ENCODE measurements at regions not wholly inside any gene's neighbourhood (a gene's known extent, or its start where the extent isn't known, plus 50 kb on each side); places are given as distances from the start of the nearest gene placed in this dataset.

- no peak for DNase-seq
- intact Hi-C loops (cut with DNase I): loop anchor here (10.0 kb wide), 1 partner anchor 177 kb away; no protein-coding TSS in a partner anchor
These were observed 166.9 kb upstream of the NCK2 start for GRCh38 chr2:105577762-105578161.

- intact Hi-C loops (cut with DNase I): loop anchor here (10.0 kb wide), 1 partner anchor 178 kb away; no protein-coding TSS in a partner anchor
- DNase-seq: peak in 1 of 42 donors; percentile 18
These were observed 168.1 kb upstream of the NCK2 start for GRCh38 chr2:105576440-105577241.

DNA sequence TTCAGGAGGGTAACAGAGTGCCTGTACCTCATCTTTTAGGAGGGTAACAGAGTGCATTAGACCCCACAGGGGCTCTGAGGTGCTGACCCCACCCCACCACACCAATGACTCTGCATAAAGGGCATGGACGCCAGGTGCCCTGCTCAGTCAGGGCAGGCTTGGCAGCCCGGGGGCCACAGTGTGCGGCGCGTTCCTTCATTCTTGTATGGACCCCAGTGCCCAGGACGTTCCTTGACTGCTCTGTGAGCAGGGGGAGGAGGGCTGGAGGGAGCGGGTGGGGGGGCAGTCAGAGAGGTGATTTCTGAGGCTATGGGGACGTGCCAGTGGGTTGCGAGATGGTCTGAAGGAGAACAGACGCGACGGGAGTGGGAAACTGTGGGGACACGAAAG, 168.7 kb upstream of the NCK2 start:
- no peak for DNase-seq
- intact Hi-C loops (cut with DNase I): loop anchor here (10.0 kb wide), 1 partner anchor 179 kb away; no protein-coding TSS in a partner anchor

- intact Hi-C loops (cut with DNase I): loop anchor here (10.0 kb wide), 1 partner anchor 179 kb away; no protein-coding TSS in a partner anchor
- DNase-seq: no peak
These were observed 169.2 kb upstream of the NCK2 start for GRCh38 chr2:105575499-105576025.

DNA sequence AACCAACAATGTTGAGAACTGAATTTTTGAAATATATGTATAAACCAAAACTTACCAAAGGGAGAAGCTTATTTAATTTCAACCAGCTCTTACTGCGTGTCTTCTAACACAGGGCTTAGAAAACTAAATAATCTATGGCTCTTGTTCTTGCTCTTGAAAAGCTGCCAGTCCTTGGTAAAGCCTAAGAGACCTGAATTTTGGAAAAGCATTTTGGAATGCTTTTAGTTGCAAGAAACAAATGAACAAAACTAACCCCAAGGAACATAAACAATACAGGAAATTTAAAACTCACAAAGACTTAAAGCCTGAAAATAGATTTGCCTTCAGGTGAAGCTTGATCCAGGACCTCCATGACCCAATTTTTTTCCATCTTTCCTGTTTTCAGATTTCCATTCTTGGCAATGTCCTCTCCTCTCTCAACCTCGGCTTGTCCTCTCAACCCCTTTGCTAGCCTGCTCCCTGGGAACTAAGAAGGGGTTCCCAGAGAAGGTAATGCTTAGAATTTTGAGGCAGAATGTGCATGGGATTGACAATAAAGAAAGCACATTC, 169.8 kb upstream of the NCK2 start:
- DNase-seq: no peak
- intact Hi-C loops (cut with DNase I): loop anchor here (10.0 kb wide), 1 partner anchor 180 kb away; no protein-coding TSS in a partner anchor

DNA sequence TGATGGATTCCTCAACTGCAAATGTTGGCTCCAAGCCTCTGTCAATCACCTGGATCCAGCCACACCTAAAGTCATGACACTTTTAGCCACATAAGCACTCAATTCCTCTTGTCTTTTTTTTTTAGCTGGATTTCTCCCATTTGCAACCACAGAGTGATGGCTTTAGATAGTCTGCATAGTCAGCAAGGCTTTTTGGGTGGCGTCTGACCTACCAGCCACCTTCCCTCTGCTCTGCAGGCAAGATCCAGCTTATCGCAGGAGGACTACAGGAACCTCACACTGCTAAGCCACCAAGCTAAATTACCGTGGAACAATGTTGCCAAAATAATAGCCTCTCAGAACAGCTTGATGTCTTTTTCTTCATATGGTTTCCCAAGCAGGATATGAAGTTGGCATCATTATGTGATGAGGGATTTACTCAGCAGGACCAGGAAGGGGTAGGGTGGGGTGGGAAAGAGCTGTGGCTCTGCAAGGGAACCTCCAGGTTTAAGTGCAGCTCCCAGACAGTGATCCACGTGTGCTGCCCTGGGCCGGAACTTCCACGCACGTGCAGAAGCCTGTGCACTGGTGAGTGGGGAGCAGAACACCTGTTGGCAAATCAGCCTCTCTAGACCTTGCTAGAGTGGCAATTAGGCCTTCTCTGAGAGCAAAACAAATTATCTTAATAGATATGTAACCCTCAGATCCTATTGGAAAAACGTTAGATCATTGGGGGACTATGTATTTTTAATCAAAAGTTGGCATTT, 170.6 kb upstream of the NCK2 start:
- intact Hi-C loops (cut with DNase I): loop anchor here (10.0 kb wide), 1 partner anchor 181 kb away; no protein-coding TSS in a partner anchor
- no peak for DNase-seq

DNA sequence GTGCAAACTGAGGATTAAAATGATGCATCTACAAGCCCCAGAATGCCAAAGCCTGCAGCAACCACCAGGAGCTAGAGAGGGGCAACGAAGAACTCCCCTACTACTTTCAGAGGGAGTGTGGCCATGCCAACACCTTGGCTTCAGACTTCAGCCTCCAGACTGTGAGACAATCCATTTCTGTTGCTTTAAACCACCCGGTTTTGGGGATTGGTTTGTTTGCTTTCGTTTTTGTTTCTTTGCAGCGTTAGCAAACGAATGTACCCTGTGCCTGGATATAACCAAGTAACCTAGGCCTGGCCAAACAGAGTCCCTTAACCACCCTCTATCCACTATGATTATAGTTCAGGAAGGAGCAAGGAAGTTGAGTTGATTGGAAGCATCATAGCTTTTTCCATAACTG, 171.2 kb upstream of the NCK2 start:
- no peak for DNase-seq
- intact Hi-C loops (cut with DNase I): loop anchor here (10.0 kb wide), 1 partner anchor 181 kb away; no protein-coding TSS in a partner anchor

DNA sequence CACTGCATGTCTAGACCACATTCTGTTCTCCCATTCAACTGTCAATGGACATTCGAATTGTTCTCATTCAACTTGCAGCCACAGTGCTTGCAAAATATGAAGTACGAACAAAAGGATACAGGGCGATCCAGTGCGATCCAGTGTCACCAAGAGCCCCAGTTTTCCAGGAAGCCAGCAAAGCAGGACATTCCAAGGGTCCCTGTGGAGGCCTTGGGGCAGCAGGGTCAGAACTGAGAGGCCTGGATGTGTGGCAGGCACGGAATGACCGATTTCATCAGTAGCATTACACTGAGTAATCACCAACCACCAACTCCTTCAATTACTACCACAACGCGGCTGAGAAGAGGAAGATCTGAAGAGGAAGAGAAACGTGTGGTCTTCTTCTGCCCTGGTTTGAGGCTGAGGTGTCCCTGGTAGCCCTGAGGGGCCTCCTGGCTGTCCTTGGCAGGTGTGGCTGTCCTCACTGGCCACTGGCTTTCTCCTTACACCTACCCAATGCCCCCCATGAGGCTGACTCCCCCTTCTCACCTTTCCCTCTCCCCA, 172.7 kb upstream of the FHL2 start:
- intact Hi-C loops (cut with DNase I): loop anchor here (10.0 kb wide), 1 partner anchor 183 kb away; no protein-coding TSS in a partner anchor
- DNase-seq: no peak

DNA sequence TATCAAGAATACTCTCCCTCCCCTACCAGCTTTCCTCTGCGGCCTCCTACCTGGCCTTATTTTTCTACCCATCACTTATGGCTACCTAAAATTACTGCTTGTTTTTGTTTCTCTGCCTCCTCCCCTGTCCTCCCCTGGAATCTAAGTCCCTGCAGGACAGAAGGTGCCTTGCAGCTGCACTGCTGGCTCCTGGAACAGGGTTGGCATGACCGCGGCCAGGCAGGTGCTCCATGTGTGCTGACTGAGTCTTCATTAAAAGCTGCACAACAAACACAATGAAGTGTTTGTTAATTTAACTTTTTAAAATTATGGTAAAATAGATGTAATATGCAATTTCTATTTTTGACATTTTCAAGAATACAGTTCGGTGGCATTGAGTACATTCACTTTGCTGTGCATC, 171.9 kb upstream of the FHL2 start:
- intact Hi-C loops (cut with DNase I): loop anchor here (10.0 kb wide), 1 partner anchor 184 kb away; no protein-coding TSS in a partner anchor
- DNase-seq: no peak

DNA sequence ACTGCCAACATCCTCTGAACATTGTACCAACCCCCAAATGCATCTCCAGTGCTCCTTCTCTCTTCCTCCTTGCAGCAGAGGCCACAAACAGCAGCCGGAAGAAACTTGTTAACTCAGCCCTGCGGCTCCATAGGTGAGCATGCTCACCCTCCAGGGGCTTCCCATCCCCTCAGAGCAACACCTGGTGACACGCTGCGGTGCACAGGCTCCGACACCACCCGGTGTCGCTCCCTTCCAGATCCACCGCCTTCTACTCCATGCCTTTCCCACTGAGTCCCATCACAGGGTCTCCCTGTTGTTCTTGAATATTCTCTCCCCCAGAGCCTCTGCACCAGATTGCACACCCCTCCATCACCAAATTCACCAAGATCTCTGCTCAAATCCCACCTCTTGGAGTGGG, 171.5 kb upstream of the FHL2 start:
- intact Hi-C loops (cut with DNase I): loop anchor here (10.0 kb wide), 1 partner anchor 184 kb away; no protein-coding TSS in a partner anchor

DNA sequence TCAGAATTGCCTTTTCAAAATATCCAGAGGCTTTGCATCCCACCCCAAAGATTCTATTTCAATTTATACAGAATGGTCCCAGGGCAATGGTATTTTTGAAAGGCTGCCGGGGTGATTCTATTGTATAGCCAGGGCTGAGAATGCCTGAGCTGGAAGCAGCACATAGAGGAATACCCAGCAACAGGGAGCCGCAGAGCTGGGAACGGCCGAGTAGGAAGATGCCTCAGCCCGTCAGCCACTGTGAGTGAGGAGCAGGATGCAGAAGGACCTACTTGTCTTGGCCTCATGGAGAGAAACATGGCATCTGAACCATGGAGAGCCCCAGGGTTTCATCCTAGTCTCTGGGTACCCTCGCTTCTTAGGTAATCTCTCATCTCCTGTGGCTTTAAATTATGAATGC, 170.8 kb upstream of the FHL2 start:
- no peak for DNase-seq
- intact Hi-C loops (cut with DNase I): loop anchor here (10.0 kb wide), 1 partner anchor 185 kb away; no protein-coding TSS in a partner anchor

More for the DNA sequence above, 171.5 kb upstream of the FHL2 start:
- no peak for DNase-seq

GRCh38 chr2:105567996-105568494, 169.2 kb upstream of the FHL2 start:
- DNase-seq: peak in 1 of 42 donors; percentile 39

GRCh38 chr2:105563000-105563719, 164.3 kb upstream of the FHL2 start:
- no peak for DNase-seq
- intact Hi-C loops (cut with DNase I): no loop called here

More at GRCh38 chr2:105567996-105568494, 169.2 kb upstream of the FHL2 start:
- intact Hi-C loops (cut with DNase I): no loop called here

DNA sequence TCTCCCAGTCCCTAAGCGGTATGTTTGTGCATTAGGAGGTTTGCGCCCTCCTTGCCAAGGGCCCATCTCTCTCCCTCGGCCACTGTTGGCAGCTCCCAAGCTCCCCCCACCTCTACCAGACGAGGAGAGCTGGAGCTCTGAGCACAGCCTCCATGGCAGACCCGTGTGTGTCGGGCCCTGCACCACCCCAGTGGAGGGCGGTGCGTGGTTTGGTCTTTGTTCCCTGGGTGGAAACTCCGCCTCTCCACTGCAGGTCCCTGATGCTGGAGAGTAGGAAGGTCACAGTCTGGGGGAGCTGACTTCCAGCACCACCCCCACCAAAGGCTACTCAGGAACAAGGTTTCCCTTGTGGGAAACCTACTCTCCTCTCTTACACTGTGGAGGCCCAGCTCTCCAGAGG, 162.6 kb upstream of the FHL2 start:
- no peak for DNase-seq
- intact Hi-C loops (cut with DNase I): no loop called here

DNA sequence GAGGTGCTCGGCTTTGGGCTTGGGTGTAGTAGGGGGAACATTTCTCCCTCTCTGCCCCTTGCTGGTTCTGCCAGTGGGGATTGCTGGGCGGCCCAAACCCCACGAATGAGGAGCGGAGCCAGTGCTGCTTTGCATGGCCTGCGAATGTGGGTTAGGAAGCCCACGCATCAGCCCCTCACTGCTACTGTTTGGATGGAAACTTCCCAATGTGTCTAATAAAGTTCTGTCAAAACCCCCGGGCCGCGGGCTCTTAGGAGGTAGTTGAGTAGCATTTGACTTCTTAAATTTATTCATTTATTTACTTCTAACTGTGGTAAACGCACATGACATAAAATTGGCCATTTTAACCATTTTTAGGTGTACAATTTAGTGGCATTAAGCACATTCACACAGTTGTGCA, 161.3 kb upstream of the FHL2 start:
- intact Hi-C loops (cut with DNase I): no loop called here

DNA sequence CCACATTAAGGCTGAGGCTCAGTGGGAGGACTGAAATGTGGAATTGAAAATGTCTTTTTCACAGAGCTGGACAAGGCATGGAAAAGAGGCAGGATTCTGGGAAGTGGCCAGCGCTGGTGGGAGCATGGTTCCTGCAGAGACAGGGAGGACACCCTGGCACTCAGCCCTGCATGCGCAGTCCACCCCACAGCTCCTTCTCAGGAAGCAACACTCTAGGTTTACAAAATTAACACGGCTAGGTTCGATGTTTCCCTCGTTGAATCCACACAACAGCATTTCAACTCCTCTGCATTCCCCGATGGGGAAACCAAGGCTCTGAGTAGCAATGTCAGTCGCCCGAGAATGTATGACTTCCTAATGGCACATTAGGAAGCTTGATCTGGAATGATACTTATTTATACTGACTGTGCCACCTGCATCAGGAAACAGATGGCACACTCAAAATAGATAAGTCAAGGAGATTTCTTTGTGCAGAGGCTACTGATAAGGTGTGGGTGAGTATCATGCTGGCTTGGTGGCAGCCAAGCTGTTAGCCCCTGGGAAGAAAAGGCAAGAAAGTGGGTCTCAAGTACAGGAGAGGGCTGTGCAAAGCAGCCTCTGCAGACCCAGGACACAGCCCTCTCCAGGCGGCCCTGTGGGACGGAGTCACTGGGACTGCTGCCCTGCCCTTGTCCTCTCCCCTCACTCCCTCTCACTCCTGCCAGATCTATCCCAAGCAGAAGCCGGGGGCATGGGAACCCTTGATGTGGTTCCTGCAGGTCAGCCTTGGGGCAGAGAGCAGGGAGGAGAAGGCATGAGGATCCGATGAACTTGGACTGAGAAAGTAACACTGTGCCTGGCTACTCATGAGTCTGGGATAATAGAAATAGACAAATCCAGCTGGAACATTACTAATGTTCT, 158.4 kb upstream of the FHL2 start:
- DNase-seq: no peak
- intact Hi-C loops (cut with DNase I): loop anchor here (5.0 kb wide), 1 partner anchor 390 kb away; no protein-coding TSS in a partner anchor

More for the DNA sequence above, 161.3 kb upstream of the FHL2 start:
- no peak for DNase-seq

DNA sequence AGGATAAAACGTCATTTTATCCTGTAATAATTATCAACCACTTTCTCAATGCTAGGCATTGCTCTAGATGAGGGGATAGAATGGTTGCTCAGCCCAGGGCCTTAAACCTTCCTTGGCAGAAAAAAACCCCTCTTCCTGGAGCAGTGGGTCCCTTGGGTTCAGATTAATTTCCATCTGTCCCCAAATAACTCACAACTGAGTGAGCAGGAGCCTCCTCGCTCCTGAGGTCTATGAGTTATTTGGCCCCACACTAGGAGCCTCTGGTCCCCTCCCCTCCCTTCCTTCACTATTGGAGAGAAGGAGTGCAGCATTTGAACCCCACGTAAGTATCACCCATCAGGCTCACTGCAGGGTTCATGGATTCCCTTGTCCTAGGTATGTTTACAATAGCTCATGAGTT, 157.5 kb upstream of the FHL2 start:
- no peak for DNase-seq
- intact Hi-C loops (cut with DNase I): loop anchor here (5.0 kb wide), 1 partner anchor 391 kb away; no protein-coding TSS in a partner anchor
